Suprapubic skin (tissue), 4 donors: ENCODE measurements at regions not wholly inside any gene's neighbourhood (a gene's known extent, or its start where the extent isn't known, plus 50 kb on each side); places are given as distances from the start of the nearest gene placed in this dataset.

Experiments
- CTCF ChIP-seq, 2 donors: fragments of 200-600 bp in 1 of 2; fragments of 450-650 bp in 1 of 2; sonication (generic) in 1 of 2; IDR thresholded peaks; one replicate each; pipeline ENCODE4 v1.5.1; 2016 to 2019; ENCODE audit warnings: antibody characterized with exemption in 2 of 2, mild to moderate bottlenecking in 1 of 2, moderate library complexity in 1 of 2
- EP300 ChIP-seq: sonication (generic); formaldehyde crosslinking; IDR thresholded peaks from one replicate; pipeline ENCODE4 v1.6.1; 2017; ENCODE audit warnings: antibody characterized with exemption
- POLR2A ChIP-seq, 2 donors: fragments of 450-650 bp; IDR thresholded peaks; one replicate each; pipeline ENCODE4 v1.6.1; 2017; ENCODE audit warnings: antibody characterized with exemption in 2 of 2, mild to moderate bottlenecking in 2 of 2, moderate library complexity in 2 of 2
- POLR2AphosphoS5 ChIP-seq, 3 donors: sonication (generic); formaldehyde crosslinking; IDR thresholded peaks; one replicate each; pipeline ENCODE4 v1.6.1; 2017; ENCODE audit warnings: antibody characterized with exemption in 3 of 3

DNA sequence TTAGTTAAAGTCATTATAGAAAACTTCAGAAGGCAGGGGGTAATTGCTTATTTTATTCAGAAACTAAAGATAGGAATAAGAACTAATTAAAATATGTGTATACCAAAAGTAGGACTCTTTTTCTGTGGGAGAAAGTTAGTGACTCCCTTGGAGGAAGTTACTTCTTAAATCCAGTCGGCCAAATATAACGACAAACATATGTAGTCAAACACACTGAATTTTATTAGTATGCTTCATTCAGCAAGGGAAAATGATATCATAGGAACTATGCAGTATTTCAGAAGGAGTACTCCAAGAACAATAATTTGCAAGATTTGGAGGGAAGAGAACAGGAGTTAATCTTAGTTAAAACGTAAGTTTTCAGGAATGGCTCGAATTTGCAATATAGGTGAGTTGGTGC lies 432.6 kb downstream of the CYLC2 start:
- TF ChIP-seq CTCF (IDR thresholded peaks at IDR 0.05) (no peak), POLR2A (IDR thresholded peaks at IDR 0.05) (no peak), EP300 (no peak), POLR2AphosphoS5 (IDR thresholded peaks at IDR 0.05) (no peak)
